ENCODE measurements at regions not wholly inside any gene's neighbourhood (a gene's known extent, or its start where the extent isn't known, plus 50 kb on each side); places are given as distances from the start of the nearest gene placed in this dataset.

DNA sequence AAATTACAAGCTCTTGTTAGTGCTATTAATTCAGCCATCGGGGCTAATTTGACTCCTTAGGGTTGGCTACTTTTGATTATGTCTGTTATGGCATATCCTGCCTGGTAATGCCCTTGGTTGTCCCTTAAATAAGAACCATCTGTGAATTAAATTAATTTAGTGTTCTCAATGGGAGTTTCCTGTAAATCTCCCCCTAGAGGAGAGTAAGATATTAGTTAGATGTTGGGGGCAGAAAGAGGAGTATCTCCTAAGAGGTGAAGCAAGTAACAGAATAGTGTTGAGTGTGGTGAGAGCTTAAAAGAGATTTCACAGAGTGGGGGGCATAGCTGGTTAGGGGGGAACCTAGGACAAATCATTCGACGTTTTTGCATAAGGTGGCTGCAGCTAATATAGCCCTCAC is 1126.9 kb downstream of the JRKL start:
- H3K27ac ChIP-seq = no peak overlapping the region
- intact Hi-C loops (cut with DNase I) = no loop called here

DNA sequence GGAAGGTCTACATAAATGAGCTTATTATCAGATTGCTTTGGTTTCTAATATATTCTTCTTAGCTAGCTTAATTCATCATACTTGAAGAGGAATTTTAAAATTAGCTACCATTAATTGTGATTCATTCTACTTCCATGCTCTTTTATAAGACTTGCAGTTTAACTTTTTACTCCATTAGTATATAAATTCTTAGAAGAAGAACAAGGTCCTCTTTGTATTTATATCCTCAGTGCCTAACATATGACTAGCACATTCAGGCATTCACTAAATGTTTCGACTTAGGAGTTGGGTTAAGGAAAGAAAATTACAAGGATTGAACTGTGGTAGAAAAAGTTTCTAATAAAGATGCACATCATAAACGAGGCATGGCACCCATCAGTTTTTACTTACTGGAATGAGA is 1135.5 kb downstream of the JRKL start:
- H3K4me3 ChIP-seq = no peak overlapping the region
- peaks cover 0 to 5% of the 10 kb centered on the region in 2 donors for H3K9me3 ChIP-seq
- DNase-seq (ENCODE audit: low spot score in 2 of 2) = no peak
- intact Hi-C loops (cut with DNase I) = no loop called here
- H3K36me3 ChIP-seq = no peaks in the 10 kb centered on the region
- H3K4me1 ChIP-seq = no peaks in the 10 kb centered on the region
- H3K27me3 ChIP-seq = no peaks in the 10 kb centered on the region
- TF ChIP-seq, protein P1, sequence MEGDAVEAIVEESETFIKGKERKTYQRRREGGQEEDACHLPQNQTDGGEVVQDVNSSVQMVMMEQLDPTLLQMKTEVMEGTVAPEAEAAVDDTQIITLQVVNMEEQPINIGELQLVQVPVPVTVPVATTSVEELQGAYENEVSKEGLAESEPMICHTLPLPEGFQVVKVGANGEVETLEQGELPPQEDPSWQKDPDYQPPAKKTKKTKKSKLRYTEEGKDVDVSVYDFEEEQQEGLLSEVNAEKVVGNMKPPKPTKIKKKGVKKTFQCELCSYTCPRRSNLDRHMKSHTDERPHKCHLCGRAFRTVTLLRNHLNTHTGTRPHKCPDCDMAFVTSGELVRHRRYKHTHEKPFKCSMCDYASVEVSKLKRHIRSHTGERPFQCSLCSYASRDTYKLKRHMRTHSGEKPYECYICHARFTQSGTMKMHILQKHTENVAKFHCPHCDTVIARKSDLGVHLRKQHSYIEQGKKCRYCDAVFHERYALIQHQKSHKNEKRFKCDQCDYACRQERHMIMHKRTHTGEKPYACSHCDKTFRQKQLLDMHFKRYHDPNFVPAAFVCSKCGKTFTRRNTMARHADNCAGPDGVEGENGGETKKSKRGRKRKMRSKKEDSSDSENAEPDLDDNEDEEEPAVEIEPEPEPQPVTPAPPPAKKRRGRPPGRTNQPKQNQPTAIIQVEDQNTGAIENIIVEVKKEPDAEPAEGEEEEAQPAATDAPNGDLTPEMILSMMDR (IDR thresholded peaks at IDR 0.05) = no peak
- H3K27ac ChIP-seq = no peak overlapping the region

More for the DNA sequence above, 1126.9 kb downstream of the JRKL start:
- Histone ChIP-seq H3K4me1 (no peaks in the 10 kb centered on the region), H3K27me3 (no peaks in the 10 kb centered on the region), H3K36me3 (no peaks in the 10 kb centered on the region), H3K4me3 (no peak overlapping the region), H3K9me3 (peaks cover 0 to 5% of the 10 kb centered on the region in 2 donors)
- TF ChIP-seq, protein P1 (IDR thresholded peaks at IDR 0.05) = no peak
- no peak for DNase-seq (ENCODE audit: low spot score in 2 of 2)

DNA sequence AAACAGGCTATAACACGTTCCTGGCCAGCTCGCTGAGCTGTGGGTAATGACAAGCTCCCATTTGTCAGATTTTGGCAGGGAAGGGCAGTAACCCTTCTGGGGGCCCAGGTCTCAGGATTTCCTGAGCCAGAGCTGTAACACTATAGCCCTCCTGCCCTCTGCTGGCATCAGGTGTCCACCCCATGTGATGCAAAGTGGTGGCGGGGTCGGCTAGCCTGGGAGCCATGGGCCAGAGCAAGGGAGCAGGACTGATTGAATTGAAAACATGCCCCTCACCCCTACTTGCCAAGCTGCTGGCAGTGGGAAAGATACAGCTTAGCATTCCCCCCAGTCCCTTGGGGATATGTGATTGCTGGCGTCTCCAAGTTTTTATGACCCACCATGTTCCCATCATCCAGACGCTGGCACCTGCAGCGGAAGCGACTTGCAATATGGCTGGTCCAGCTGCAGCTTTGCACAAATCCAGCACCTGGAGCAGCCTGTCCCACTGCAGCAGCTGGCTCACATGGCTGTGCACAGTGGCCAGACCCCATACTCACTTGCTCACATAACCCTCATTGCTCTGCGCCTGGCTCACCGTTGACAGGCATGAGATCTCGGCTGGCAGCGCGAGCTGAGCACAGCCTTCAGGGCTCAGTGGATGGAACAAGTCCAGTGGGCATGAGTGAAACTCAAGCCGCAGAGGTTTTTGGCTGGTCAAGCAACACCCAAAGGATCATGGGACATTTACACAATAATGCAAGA is 1147.8 kb downstream of the JRKL start:
- Histone ChIP-seq H3K27ac (no peak overlapping the region), H3K4me1 (no peaks in the 10 kb centered on the region), H3K36me3 (no peaks in the 10 kb centered on the region), H3K4me3 (no peak overlapping the region), H3K9me3 (no peaks in the 10 kb centered on the region), H3K27me3 (no peaks in the 10 kb centered on the region)
- intact Hi-C loops (cut with DNase I) = no loop called here
- DNase-seq (ENCODE audit: low spot score in 2 of 2) = no peak
- TF ChIP-seq, protein P1 (IDR thresholded peaks at IDR 0.05) = no peak

DNA sequence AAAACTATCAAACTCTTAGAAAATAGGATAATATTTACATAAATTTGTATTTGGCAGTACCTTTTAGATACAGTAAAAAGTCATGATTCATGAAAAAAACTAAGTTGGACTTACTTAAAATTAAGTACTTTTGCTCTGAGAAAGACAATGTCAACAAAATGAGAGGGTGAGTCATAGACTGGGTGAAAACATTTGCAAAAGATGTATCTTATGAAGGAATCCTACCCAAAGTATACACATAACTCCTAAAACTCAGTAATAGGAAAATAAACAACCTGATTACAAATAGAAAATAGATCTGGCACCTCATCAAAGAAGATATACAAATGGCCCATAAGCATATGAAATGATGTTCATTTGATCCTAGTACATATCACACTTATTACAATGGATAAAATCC is 1154.6 kb downstream of the JRKL start:
- Histone ChIP-seq H3K9me3 (no peaks in the 10 kb centered on the region), H3K27me3 (no peaks in the 10 kb centered on the region), H3K4me1 (no peaks in the 10 kb centered on the region), H3K27ac (no peak overlapping the region), H3K36me3 (no peaks in the 10 kb centered on the region), H3K4me3 (no peak overlapping the region)
- no peak for DNase-seq (ENCODE audit: low spot score in 2 of 2)
- intact Hi-C loops (cut with DNase I) = no loop called here
- TF ChIP-seq, protein P1 (IDR thresholded peaks at IDR 0.05) = no peak

DNA sequence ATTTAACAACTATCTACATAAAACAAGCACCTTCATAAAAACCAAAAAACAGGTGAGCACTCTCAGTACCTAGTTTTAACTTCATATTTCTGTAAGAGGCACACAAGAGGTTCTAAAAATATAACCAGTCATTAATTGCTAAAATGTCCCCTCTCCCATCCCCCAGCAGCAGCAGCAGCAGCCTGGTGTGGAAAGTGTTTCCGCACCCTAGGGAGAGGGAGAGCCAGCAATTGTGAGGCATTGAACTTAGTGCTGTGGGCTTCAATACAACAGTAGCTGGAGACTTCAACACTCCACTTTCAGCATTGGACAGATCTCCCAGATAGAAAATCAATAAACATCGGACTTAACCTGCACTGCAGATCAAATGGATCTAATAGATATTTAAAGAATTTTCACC is 1158.5 kb downstream of the JRKL start:
- intact Hi-C loops (cut with DNase I) = no loop called here
- Histone ChIP-seq H3K9me3 (no peaks in the 10 kb centered on the region), H3K36me3 (no peaks in the 10 kb centered on the region), H3K4me3 (no peak overlapping the region), H3K4me1 (no peaks in the 10 kb centered on the region), H3K27me3 (no peaks in the 10 kb centered on the region), H3K27ac (no peak overlapping the region)
- TF ChIP-seq, protein P1 (IDR thresholded peaks at IDR 0.05) = no peak
- DNase-seq (ENCODE audit: low spot score in 2 of 2) = no peak

Measured in ascending aorta (tissue), 2 donors.